SK-N-MC (cell line): ENCODE measurements at regions not wholly inside any gene's neighbourhood (a gene's known extent, or its start where the extent isn't known, plus 50 kb on each side); places are given as distances from the start of the nearest gene placed in this dataset.

ENCODE experiments used
- DNase-seq: peaks from one replicate; pipeline ENCODE4 v3.0.0-alpha.2; 2011; ENCODE audit warnings: low read depth, low spot score
- H3K27ac ChIP-seq: fragments of 200-600 bp; sonication (generic); 2 replicates; pipeline ENCODE4 v1.5.1; 2016; ENCODE audit warnings: mixed run types
- H3K36me3 ChIP-seq: fragments of 200-600 bp; sonication (generic); 2 replicates; pipeline ENCODE4 v1.6.1; 2017; ENCODE audit warnings: antibody characterized with exemption, low read length, mixed read lengths; ENCODE audit not compliant: insufficient read depth
- H3K4me3 ChIP-seq: fragments of 200-600 bp; sonication (generic); 2 replicates; pipeline ENCODE4 v1.5.1; 2016
- H3K9ac ChIP-seq: fragments of 200-600 bp; sonication (generic); 2 replicates; pipeline ENCODE4 v1.8.0; 2017; ENCODE audit warnings: mixed run types, mixed read lengths; ENCODE audit not compliant: insufficient read length
- H3K9me3 ChIP-seq: fragments of 200-600 bp; sonication (generic); 2 replicates; pipeline ENCODE4 v1.6.1; 2017; ENCODE audit warnings: low read depth, mild to moderate bottlenecking, antibody characterized with exemption, low read length, moderate library complexity, mixed read lengths
- EZH2 ChIP-seq: fragments of 200-600 bp; sonication (generic); IDR thresholded peaks from one replicate; pipeline ENCODE4 v1.6.1; 2017; ENCODE audit warnings: antibody characterized with exemption
- FOXP2 ChIP-seq: optimal IDR thresholded peaks from 2 replicates; pipeline ENCODE3; 2011; ENCODE audit warnings: mild to moderate bottlenecking, moderate library complexity; ENCODE audit not compliant: insufficient read depth; ENCODE audit errors: extremely low read length, control extremely low read depth
- POLR2AphosphoS5 ChIP-seq: IDR thresholded peaks from 2 replicates; pipeline ENCODE4 v1.6.1; 2012; ENCODE audit warnings: mild to moderate bottlenecking, low read depth, low read length, borderline replicate concordance

DNA sequence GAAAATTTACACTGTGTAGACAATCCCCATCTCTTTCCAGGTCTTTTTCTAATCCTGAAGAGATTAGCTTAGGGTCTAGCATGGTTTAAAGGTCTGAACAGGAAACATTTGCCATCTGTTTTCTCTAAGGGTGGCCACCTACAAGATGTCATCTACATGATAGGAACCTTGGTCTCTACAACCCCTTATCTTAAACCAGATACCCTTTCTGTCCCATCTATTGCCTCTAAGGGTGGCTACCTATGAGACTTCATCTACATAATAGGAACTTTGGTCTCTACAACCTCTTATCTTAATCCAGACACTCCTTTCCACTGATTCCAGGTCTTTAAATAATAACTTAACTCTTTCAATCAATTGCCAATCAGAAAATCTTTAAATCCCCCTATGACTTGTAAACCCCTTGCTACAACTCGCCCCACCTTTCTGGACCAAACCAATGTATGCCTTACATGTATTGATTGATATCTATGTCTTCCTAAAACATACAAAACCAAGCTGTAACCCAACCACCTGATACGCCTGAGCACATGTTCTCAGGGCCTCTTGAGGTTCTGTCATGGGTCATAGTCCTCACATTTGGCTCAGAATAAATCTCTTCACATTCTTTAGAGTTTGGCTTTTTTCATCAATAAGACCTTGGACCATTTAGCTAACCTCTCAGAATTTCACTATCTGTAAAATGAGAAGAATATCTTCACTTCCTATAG, 605.0 kb downstream of the TUSC7 start:
- Histone ChIP-seq H3K4me3 (no peak overlapping the region), H3K9ac (no peak overlapping the region), H3K27ac (no peak overlapping the region), H3K9me3 (no peaks in the 10 kb centered on the region), H3K36me3 (no peaks in the 10 kb centered on the region)
- DNase-seq, result no peak
- TF ChIP-seq FOXP2, result no peak
- no peak for TF ChIP-seq POLR2AphosphoS5
- no peak for TF ChIP-seq EZH2

DNA sequence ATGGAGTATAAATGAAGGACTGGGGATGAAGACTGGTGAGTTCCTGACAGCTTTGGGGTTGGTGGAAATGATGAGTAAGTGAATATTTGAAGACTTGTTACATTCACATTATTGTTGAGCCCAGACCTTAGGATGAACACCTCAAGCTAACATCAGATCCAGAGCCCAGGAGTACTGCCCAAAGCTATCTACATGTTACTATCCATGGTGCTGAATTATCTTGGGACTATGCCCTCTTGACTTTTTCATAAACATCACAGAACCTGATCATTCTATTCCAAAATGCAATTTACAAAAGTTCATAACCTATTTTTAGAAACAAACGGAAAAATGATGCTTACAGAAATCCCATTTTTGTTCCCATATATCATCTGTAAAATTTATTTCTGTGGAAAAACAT, 613.3 kb downstream of the TUSC7 start:
- Histone ChIP-seq H3K4me3 (no peak overlapping the region), H3K9me3 (no peaks in the 10 kb centered on the region), H3K36me3 (no peaks in the 10 kb centered on the region), H3K9ac (no peak overlapping the region), H3K27ac (no peak overlapping the region)
- DNase-seq, result peak; percentile 16
- TF ChIP-seq FOXP2 (no peak), EZH2 (no peak)

DNA sequence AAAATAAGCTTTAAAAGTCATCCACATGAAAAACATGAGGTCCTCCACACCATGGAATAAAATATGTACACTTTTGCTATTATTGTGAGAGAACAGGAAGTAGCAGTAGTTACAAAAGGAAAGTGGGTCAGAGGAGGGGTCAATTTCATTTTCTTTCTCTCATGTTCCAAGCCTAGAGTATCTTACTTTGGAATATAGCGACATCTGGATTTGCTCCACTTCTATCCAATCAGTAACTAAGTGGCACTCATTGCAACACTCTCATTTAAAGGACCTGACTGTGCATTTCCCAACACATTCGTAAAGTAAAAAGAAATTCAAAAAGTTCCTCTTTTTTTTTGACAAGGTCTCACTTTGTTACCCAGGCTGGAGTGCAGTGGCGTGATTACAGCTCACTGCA, 637.3 kb downstream of the TUSC7 start:
- Histone ChIP-seq H3K36me3 (no peaks in the 10 kb centered on the region), H3K9ac (no peak overlapping the region), H3K27ac (no peak overlapping the region), H3K9me3 (no peaks in the 10 kb centered on the region), H3K4me3 (no peak overlapping the region)
- TF ChIP-seq EZH2 (no peak), FOXP2 (no peak), POLR2AphosphoS5 (no peak)
- DNase-seq, result no peak

DNA sequence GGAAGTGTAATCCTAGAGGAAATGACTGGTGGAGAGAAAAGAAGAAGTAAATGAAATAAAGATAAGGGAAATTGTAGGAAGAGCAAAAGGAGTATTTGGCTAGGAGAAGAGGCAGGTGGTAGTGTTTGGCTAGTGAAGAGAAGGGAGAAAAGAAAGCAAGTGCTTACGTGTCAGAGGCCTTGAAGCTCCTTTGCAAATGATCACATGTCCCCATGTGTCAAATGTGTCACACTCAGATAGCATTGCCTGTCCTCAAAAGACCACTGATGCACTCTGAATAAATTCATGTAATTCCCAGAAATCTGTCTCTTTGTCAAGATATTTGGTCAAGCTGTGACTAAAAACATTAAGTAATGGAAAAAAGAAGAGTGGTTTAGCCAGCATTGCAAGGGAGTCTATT, 639.3 kb downstream of the TUSC7 start:
- DNase-seq, result no peak
- Histone ChIP-seq H3K9me3 (no peaks in the 10 kb centered on the region), H3K27ac (no peak overlapping the region), H3K4me3 (no peak overlapping the region), H3K36me3 (no peaks in the 10 kb centered on the region), H3K9ac (no peak overlapping the region)
- TF ChIP-seq POLR2AphosphoS5, result no peak
- TF ChIP-seq EZH2, result no peak
- no peak for TF ChIP-seq FOXP2

DNA sequence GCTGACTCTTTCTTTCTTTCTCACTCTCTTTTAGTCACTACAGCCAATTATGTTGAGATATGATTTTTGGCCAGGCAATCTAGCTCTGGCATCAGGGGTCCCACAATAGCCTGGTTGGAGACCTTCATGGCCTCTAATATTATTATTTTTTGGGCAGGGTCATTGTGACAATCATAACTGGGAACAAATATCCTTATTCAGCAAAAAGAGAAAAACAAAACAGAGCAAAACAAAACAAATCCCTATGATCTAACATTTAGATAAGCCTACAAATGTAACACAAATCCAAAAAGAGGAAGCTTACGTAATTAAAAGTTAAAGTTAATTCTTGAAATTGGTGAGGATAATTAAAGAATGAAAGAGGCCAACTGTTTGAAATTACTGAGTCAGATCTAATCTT, 640.0 kb downstream of the TUSC7 start:
- Histone ChIP-seq H3K36me3 (no peaks in the 10 kb centered on the region), H3K27ac (no peak overlapping the region), H3K9ac (no peak overlapping the region), H3K9me3 (no peaks in the 10 kb centered on the region), H3K4me3 (no peak overlapping the region)
- no peak for DNase-seq
- no peak for TF ChIP-seq FOXP2
- TF ChIP-seq POLR2AphosphoS5, result no peak
- no peak for TF ChIP-seq EZH2

DNA sequence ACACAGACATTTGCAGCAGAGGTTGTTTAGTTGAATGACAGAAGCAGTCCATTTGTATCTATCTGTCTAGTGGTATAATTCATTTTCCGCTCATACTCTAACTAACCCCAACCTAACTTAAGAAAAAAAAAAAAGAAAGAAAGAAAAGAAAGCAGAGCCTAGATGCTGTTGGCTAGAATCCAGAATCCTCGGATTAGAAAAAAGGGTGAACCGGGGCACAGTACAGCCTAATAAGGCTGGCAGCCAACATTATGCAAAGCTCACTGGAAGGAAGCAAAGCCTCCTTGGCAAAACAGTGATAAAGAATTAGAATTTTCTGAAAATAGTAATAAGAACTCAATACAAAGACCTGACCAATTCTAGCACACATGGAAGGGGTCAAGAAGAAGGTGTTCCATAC, 640.8 kb downstream of the TUSC7 start:
- no peak for TF ChIP-seq POLR2AphosphoS5
- TF ChIP-seq FOXP2, result no peak
- TF ChIP-seq EZH2, result no peak
- Histone ChIP-seq H3K9me3 (no peaks in the 10 kb centered on the region), H3K36me3 (no peaks in the 10 kb centered on the region), H3K4me3 (no peak overlapping the region), H3K27ac (no peak overlapping the region), H3K9ac (no peak overlapping the region)
- no peak for DNase-seq

DNA sequence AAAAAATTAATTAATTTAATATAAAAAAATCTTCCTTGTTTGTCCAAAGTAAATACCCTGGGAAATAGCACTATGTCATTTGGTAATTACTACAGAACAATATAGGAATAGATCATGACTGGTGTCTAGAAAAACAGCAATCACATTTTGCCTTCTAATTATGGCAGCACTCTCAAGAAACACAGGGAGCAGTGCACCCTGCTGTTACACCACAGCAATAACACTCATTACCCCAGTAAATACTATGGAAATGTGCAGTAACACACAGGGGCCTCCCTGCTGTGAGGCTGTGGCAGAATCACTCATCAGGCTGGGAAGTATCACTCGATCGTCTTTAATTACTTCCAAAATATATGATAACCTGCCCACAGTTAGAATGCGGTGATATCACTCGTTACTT, 646.0 kb downstream of the TUSC7 start:
- TF ChIP-seq FOXP2 (no peak), EZH2 (no peak), POLR2AphosphoS5 (no peak)

DNA sequence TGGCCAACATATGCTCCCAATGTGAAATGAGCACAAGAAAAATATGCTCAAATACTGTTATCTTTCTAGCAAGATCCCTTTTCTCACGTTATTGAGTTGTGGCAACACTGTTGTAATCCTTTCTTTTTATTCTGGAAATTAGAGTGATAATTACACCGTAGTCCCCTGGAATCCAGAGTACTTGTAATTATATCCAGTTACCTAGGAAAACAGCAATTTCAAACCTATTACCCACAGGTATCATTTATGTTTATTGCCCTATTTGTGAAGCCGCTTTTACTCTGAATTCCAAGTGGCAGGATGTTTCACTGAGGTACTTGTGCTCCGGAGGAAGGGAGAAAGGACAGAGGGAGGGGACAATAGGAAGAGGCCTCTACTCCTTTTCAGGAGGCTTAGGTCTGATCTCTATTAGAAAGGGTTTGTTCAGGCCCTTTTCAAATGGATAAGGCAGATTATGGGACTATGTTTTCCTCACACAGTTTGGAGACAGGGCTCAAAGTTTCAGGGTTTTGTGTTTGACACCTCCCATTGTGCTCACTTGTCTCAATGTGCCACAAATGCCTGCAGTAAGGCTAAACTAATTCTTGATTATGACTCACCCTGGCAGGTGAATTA, 646.6 kb downstream of the TUSC7 start:
- no peak overlapping the region for H3K9ac ChIP-seq
- DNase-seq, result no peak
- no peak overlapping the region for H3K4me3 ChIP-seq
- H3K9me3 ChIP-seq, result no peaks in the 10 kb centered on the region
- TF ChIP-seq FOXP2 (no peak), EZH2 (no peak), POLR2AphosphoS5 (no peak)
- H3K27ac ChIP-seq, result no peak overlapping the region
- H3K36me3 ChIP-seq, result no peaks in the 10 kb centered on the region

More for the DNA sequence above, 646.0 kb downstream of the TUSC7 start:
- H3K9ac ChIP-seq, result no peak overlapping the region
- peak; percentile 22 for DNase-seq
- no peak overlapping the region for H3K27ac ChIP-seq
- no peak overlapping the region for H3K4me3 ChIP-seq
- no peaks in the 10 kb centered on the region for H3K36me3 ChIP-seq
- no peaks in the 10 kb centered on the region for H3K9me3 ChIP-seq
